Mucosa of descending colon (tissue), 3 donors: ENCODE measurements at regions not wholly inside any gene's neighbourhood (a gene's known extent, or its start where the extent isn't known, plus 50 kb on each side); places are given as distances from the start of the nearest gene placed in this dataset.

Experiments used
- ATAC-seq: fragments of 200-7000 bp; cut with Tn5 transposase; one replicate; pipeline ENCODE4 v1.9.1; 2020; ENCODE audit warnings: mild to moderate bottlenecking, moderate library complexity
- DNase-seq, 3 donors: peaks; one replicate each; pipeline ENCODE4 v3.0.0-alpha.2; 2020
- H3K36me3 ChIP-seq: fragments of 200-600 bp; one replicate; pipeline ENCODE4 v1.8.0; 2021; ENCODE audit warnings: low read depth, mild to moderate bottlenecking
- H3K4me1 ChIP-seq: fragments of 200-600 bp; one replicate; pipeline ENCODE4 v1.8.0; 2021; ENCODE audit warnings: low read depth, mild to moderate bottlenecking
- H3K4me3 ChIP-seq: fragments of 200-600 bp; one replicate; pipeline ENCODE4 v1.8.0; 2021; ENCODE audit warnings: mild to moderate bottlenecking
- H3K9me3 ChIP-seq: fragments of 200-600 bp; one replicate; pipeline ENCODE4 v1.8.0; 2021; ENCODE audit warnings: mild to moderate bottlenecking
- CTCF ChIP-seq: fragments of 200-600 bp; IDR thresholded peaks from one replicate; pipeline ENCODE4 v1.8.0; 2022; ENCODE audit warnings: antibody characterized with exemption, mild to moderate bottlenecking
- intact Hi-C, 2 donors: fragments of 100-400 bp; cut with DNase I in 1 of 2; cut with micrococcal nuclease in 1 of 2; formaldehyde crosslinking; loops; one replicate each; pipeline versions ENCODE4 v1.11.0 to v1.11.1; 2022; cut with DNase I, micrococcal nuclease
- donor health status: DM: no; HTN: no; CAD: no; lungs with moderate emphysema.
- donor health status: DM: no; HTN: no; CAD: no.
- donor health status: DM: no; HTN: yes; CAD: no.

- H3K9me3 ChIP-seq: no peaks in the 10 kb centered on the region
- no peaks in the 10 kb centered on the region for H3K36me3 ChIP-seq
- no peak for TF ChIP-seq CTCF
- intact Hi-C loops: no loop called here
- no peaks in the 10 kb centered on the region for H3K4me1 ChIP-seq
- ATAC-seq: peak; percentile 68
- H3K4me3 ChIP-seq: no peak overlapping the region
- no peak for DNase-seq
These were observed 127.3 kb upstream of the HABP2 start for GRCh38 chr10:113425541-113425951.

- ATAC-seq (no peak), DNase-seq (no peak)
- Histone ChIP-seq H3K36me3 (no peaks in the 10 kb centered on the region), H3K9me3 (no peaks in the 10 kb centered on the region), H3K4me1 (no peaks in the 10 kb centered on the region), H3K4me3 (no peak overlapping the region)
- no peak for TF ChIP-seq CTCF
- intact Hi-C loops: no loop called here
These were observed 126.5 kb upstream of the HABP2 start for GRCh38 chr10:113426181-113426877.

- H3K36me3 ChIP-seq: no peaks in the 10 kb centered on the region
- DNase-seq (no peak), ATAC-seq (no peak)
- TF ChIP-seq CTCF: no peak
- no peaks in the 10 kb centered on the region for H3K9me3 ChIP-seq
- H3K4me1 ChIP-seq: no peaks in the 10 kb centered on the region
- intact Hi-C loops: no loop called here
- H3K4me3 ChIP-seq: no peak overlapping the region
These were observed 125.6 kb upstream of the HABP2 start for GRCh38 chr10:113427236-113427735.

GRCh38 chr10:113427811-113428558 is 124.9 kb upstream of the HABP2 start:
- DNase-seq: no peak
- Histone ChIP-seq H3K36me3 (no peaks in the 10 kb centered on the region), H3K9me3 (no peaks in the 10 kb centered on the region), H3K4me1 (no peaks in the 10 kb centered on the region), H3K4me3 (no peak overlapping the region)
- TF ChIP-seq CTCF: no peak
- ATAC-seq: no peak
- intact Hi-C loops: no loop called here

- H3K9me3 ChIP-seq: no peaks in the 10 kb centered on the region
- intact Hi-C loops: no loop called here
- DNase-seq: no peak
- no peak for ATAC-seq
- no peaks in the 10 kb centered on the region for H3K4me1 ChIP-seq
- H3K36me3 ChIP-seq: no peaks in the 10 kb centered on the region
- H3K4me3 ChIP-seq: no peak overlapping the region
- no peak for TF ChIP-seq CTCF
These were observed 122.0 kb upstream of the HABP2 start for GRCh38 chr10:113430634-113431397.
